ENCODE measurements at regions not wholly inside any gene's neighbourhood (a gene's known extent, or its start where the extent isn't known, plus 50 kb on each side); places are given as distances from the start of the nearest gene placed in this dataset.

- Histone ChIP-seq H3K4me3 (ENCODE audit: low read depth in 1 of 3, low read length in 3 of 3) (no peak overlapping the region), H3K36me3 (ENCODE audit: control insufficient read depth in 4 of 4, insufficient read depth in 3 of 4, low read depth in 1 of 4, low read length in 3 of 4) (no peaks in the 10 kb centered on the region), H3K9me3 (ENCODE audit: control insufficient read depth in 4 of 4, low read length in 3 of 4) (no peaks in the 10 kb centered on the region), H3K27ac (ENCODE audit: low read depth in 1 of 2, low read length in 2 of 2) (no peak overlapping the region), H3K4me1 (ENCODE audit: control insufficient read depth in 4 of 4, insufficient read depth in 4 of 4, low read length in 3 of 4) (no peaks in the 10 kb centered on the region), H3K9ac (ENCODE audit: low read depth in 1 of 2, low read length in 2 of 2) (no peak overlapping the region), H3K27me3 (ENCODE audit: control insufficient read depth in 4 of 4, insufficient read depth in 4 of 4, low read length in 3 of 4) (no peaks in the 10 kb centered on the region)
- WGBS, result 96% methylated on average over 1 of the region's 1 CpG
- DNase-seq (ENCODE audit: low spot score), result no peak
- TF ChIP-seq NR2F2 (IDR thresholded peaks at IDR 0.05) (no peak), YY1 (IDR thresholded peaks at IDR 0.05) (no peak), HNF4G (IDR thresholded peaks at IDR 0.05) (no peak), HNF4A (conservative IDR thresholded peaks at IDR 0.05) (no peak), FOXA2 (IDR thresholded peaks at IDR 0.05) (no peak), RXRA (IDR thresholded peaks at IDR 0.05) (no peak), EGR1 (IDR thresholded peaks at IDR 0.05; ENCODE audit: low read depth in 2 of 2) (no peak)
- TF ChIP-seq, protein P1, sequence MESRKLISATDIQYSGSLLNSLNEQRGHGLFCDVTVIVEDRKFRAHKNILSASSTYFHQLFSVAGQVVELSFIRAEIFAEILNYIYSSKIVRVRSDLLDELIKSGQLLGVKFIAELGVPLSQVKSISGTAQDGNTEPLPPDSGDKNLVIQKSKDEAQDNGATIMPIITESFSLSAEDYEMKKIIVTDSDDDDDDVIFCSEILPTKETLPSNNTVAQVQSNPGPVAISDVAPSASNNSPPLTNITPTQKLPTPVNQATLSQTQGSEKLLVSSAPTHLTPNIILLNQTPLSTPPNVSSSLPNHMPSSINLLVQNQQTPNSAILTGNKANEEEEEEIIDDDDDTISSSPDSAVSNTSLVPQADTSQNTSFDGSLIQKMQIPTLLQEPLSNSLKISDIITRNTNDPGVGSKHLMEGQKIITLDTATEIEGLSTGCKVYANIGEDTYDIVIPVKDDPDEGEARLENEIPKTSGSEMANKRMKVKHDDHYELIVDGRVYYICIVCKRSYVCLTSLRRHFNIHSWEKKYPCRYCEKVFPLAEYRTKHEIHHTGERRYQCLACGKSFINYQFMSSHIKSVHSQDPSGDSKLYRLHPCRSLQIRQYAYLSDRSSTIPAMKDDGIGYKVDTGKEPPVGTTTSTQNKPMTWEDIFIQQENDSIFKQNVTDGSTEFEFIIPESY (IDR thresholded peaks at IDR 0.05), result no peak
Observed at GRCh38 chr6:137788248-137788647, 78.8 kb upstream of the TNFAIP3 start.

- H3K9me3 ChIP-seq (ENCODE audit: control insufficient read depth in 4 of 4, low read length in 3 of 4), result no peaks in the 10 kb centered on the region
- WGBS, result 87% methylated on average over 6 of the region's 6 CpGs
- TF ChIP-seq ATF3 (IDR thresholded peaks at IDR 0.05), result no peak
- TF ChIP-seq, protein P1 (IDR thresholded peaks at IDR 0.05), result no peak
- TF ChIP-seq YY1 (IDR thresholded peaks at IDR 0.05), result no peak
- no peak for TF ChIP-seq GABPA (IDR thresholded peaks at IDR 0.05 in 1 of 2, conservative IDR thresholded peaks at IDR 0.05 in 1 of 2)
- TF ChIP-seq, protein P2, sequence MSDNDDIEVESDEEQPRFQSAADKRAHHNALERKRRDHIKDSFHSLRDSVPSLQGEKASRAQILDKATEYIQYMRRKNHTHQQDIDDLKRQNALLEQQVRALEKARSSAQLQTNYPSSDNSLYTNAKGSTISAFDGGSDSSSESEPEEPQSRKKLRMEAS (IDR thresholded peaks at IDR 0.05), result no peak
- no peak overlapping the region for H3K9ac ChIP-seq (ENCODE audit: low read depth in 1 of 2, low read length in 2 of 2)
- H3K36me3 ChIP-seq (ENCODE audit: control insufficient read depth in 4 of 4, insufficient read depth in 3 of 4, low read depth in 1 of 4, low read length in 3 of 4), result no peaks in the 10 kb centered on the region
- no peak overlapping the region for H3K27ac ChIP-seq (ENCODE audit: low read depth in 1 of 2, low read length in 2 of 2)
- DNase-seq (ENCODE audit: low spot score), result no peak
- H3K27me3 ChIP-seq (ENCODE audit: control insufficient read depth in 4 of 4, insufficient read depth in 4 of 4, low read length in 3 of 4), result no peaks in the 10 kb centered on the region
- H3K4me3 ChIP-seq (ENCODE audit: low read depth in 1 of 3, low read length in 3 of 3), result no peak overlapping the region
- no peaks in the 10 kb centered on the region for H3K4me1 ChIP-seq (ENCODE audit: control insufficient read depth in 4 of 4, insufficient read depth in 4 of 4, low read length in 3 of 4)
Observed at GRCh38 chr6:137791281-137792159, 75.5 kb upstream of the TNFAIP3 start.
